ENCODE measurements at regions not wholly inside any gene's neighbourhood (a gene's known extent, or its start where the extent isn't known, plus 50 kb on each side); places are given as distances from the start of the nearest gene placed in this dataset.
"Not testable (repeated sequence)": the region's sequence is repeated elsewhere in the genome, so short reads cannot be mapped to it uniquely, and the experiment has no call there.

GRCh38 chr14:52179141-52179790 lies 88.2 kb upstream of the PTGDR start:
- Histone ChIP-seq H4K20me1 (ENCODE audit: insufficient read depth, low read length) (no peaks in the 10 kb centered on the region), H3K4me2 (ENCODE audit: low read depth, low read length) (no peak overlapping the region), H3K9ac (ENCODE audit: low read length) (no peak overlapping the region), H3F3A (ENCODE audit: insufficient read depth, low read length) (peaks cover 6% of the 10 kb centered on the region), H3K9me2 (replicated peaks; ENCODE audit: insufficient read depth, low read length) (no peaks in the 10 kb centered on the region), H3K9me3 (replicated peaks; ENCODE audit: insufficient read depth, low read length) (no peaks in the 10 kb centered on the region), H2AFZ (ENCODE audit: low read length) (no peak overlapping the region), H3K4me3 (ENCODE audit: low read length) (no peak overlapping the region), H3K4me1 (ENCODE audit: low read length) (peaks cover 17% of the 10 kb centered on the region; the same call in 1 of the 2 replicates), H3K27ac (ENCODE audit: low read length) (no peak overlapping the region), H3K79me2 (ENCODE audit: low read length) (no peaks in the 10 kb centered on the region), H3K27me3 (replicated peaks; ENCODE audit: insufficient read depth, low read length) (no peaks in the 10 kb centered on the region), H3K36me3 (replicated peaks; ENCODE audit: insufficient read depth, low read length) (no peaks in the 10 kb centered on the region)
- no peak for DNase-seq
- no peak for TF ChIP-seq EZH2phosphoT487 (IDR thresholded peaks at IDR 0.05; ENCODE audit: low read length)
- TF ChIP-seq EZH2 (optimal IDR thresholded peaks at IDR 0.05; ENCODE audit: low read depth, low read length): no peak
- TF ChIP-seq, protein P1, sequence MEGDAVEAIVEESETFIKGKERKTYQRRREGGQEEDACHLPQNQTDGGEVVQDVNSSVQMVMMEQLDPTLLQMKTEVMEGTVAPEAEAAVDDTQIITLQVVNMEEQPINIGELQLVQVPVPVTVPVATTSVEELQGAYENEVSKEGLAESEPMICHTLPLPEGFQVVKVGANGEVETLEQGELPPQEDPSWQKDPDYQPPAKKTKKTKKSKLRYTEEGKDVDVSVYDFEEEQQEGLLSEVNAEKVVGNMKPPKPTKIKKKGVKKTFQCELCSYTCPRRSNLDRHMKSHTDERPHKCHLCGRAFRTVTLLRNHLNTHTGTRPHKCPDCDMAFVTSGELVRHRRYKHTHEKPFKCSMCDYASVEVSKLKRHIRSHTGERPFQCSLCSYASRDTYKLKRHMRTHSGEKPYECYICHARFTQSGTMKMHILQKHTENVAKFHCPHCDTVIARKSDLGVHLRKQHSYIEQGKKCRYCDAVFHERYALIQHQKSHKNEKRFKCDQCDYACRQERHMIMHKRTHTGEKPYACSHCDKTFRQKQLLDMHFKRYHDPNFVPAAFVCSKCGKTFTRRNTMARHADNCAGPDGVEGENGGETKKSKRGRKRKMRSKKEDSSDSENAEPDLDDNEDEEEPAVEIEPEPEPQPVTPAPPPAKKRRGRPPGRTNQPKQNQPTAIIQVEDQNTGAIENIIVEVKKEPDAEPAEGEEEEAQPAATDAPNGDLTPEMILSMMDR (IDR thresholded peaks at IDR 0.05; ENCODE audit: low read length): no peak

DNA sequence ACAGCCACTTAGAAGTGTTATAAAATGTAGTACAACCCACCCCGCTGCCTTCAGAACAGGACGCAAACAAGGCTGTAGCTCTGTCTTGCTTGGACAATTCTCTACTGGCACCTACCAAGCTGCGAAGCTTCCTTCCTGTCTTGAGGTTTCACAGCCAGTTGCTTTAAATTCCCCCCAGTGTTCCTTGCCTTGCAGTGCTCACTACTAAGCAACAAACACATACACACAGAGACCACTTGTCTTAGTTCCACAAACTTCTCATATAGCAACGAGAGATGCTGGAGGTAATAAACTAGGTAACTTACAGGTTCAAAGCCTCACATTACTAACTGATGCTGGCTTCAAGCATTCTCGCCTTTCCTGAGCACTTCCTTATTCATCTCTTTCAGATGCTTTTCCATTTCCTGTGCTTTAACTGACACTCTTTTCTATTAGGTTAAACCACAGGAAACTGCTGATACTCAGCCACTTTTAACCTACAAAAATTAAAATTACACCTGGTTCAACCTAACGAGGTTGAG lies 91.5 kb upstream of the PTGDR start:
- H3K4me1 ChIP-seq (ENCODE audit: low read length): peaks cover 17% of the 10 kb centered on the region; the same call in 1 of the 2 replicates
- no peaks in the 10 kb centered on the region for H3K9me3 ChIP-seq (replicated peaks; ENCODE audit: insufficient read depth, low read length)
- H3K27ac ChIP-seq (ENCODE audit: low read length): peak overlapping the region; percentile 65; the same call in 1 of the 2 replicates
- no peaks in the 10 kb centered on the region for H3K79me2 ChIP-seq (ENCODE audit: low read length)
- H3K9me2 ChIP-seq (replicated peaks; ENCODE audit: insufficient read depth, low read length): no peaks in the 10 kb centered on the region
- H2AFZ ChIP-seq (ENCODE audit: low read length): peak overlapping the region; percentile 51
- H3K27me3 ChIP-seq (replicated peaks; ENCODE audit: insufficient read depth, low read length): no peaks in the 10 kb centered on the region
- peaks cover 6% of the 10 kb centered on the region for H3F3A ChIP-seq (ENCODE audit: insufficient read depth, low read length)
- no peak overlapping the region for H3K9ac ChIP-seq (ENCODE audit: low read length)
- peak overlapping the region; percentile 50 for H3K4me2 ChIP-seq (ENCODE audit: low read depth, low read length)
- H3K4me3 ChIP-seq (ENCODE audit: low read length): peak overlapping the region; percentile 22; the same call in 1 of the 2 replicates
- H4K20me1 ChIP-seq (ENCODE audit: insufficient read depth, low read length): no peaks in the 10 kb centered on the region
- H3K36me3 ChIP-seq (replicated peaks; ENCODE audit: insufficient read depth, low read length): no peaks in the 10 kb centered on the region
- peak; percentile 55 for DNase-seq
- no peak for TF ChIP-seq EZH2phosphoT487 (IDR thresholded peaks at IDR 0.05; ENCODE audit: low read length)
- TF ChIP-seq EZH2 (optimal IDR thresholded peaks at IDR 0.05; ENCODE audit: low read depth, low read length): no peak
- TF ChIP-seq, protein P1 (IDR thresholded peaks at IDR 0.05; ENCODE audit: low read length): no peak

GRCh38 chr14:52171932-52172331 lies 95.6 kb upstream of the PTGDR start:
- H3K36me3 ChIP-seq (replicated peaks; ENCODE audit: insufficient read depth, low read length); H3K9me3 ChIP-seq (replicated peaks; ENCODE audit: insufficient read depth, low read length); H3F3A ChIP-seq (ENCODE audit: insufficient read depth, low read length); H3K4me3 ChIP-seq (ENCODE audit: low read length); H3K27ac ChIP-seq (ENCODE audit: low read length); DNase-seq; H2AFZ ChIP-seq (ENCODE audit: low read length); H3K4me2 ChIP-seq (ENCODE audit: low read depth, low read length); H3K9me2 ChIP-seq (replicated peaks; ENCODE audit: insufficient read depth, low read length); H3K79me2 ChIP-seq (ENCODE audit: low read length); H3K27me3 ChIP-seq (replicated peaks; ENCODE audit: insufficient read depth, low read length); H3K9ac ChIP-seq (ENCODE audit: low read length); H4K20me1 ChIP-seq (ENCODE audit: insufficient read depth, low read length): not testable (repeated sequence)
- H3K4me1 ChIP-seq (ENCODE audit: low read length): peaks cover 17% of the 10 kb centered on the region; the same call in 1 of the 2 replicates

GRCh38 chr14:52166822-52167221 lies 98.0 kb upstream of the NID2 start:
- H3K36me3 ChIP-seq (replicated peaks; ENCODE audit: insufficient read depth, low read length): no peaks in the 10 kb centered on the region
- no peak overlapping the region for H3K4me3 ChIP-seq (ENCODE audit: low read length)
- H3K9ac ChIP-seq (ENCODE audit: low read length): no peak overlapping the region
- no peak overlapping the region for H3K4me2 ChIP-seq (ENCODE audit: low read depth, low read length)
- no peak overlapping the region for H2AFZ ChIP-seq (ENCODE audit: low read length)
- H3F3A ChIP-seq (ENCODE audit: insufficient read depth, low read length): no peaks in the 10 kb centered on the region
- no peak for DNase-seq
- H3K27me3 ChIP-seq (replicated peaks; ENCODE audit: insufficient read depth, low read length): no peaks in the 10 kb centered on the region
- H3K4me1 ChIP-seq (ENCODE audit: low read length): no peaks in the 10 kb centered on the region
- no peak overlapping the region for H3K27ac ChIP-seq (ENCODE audit: low read length)
- no peaks in the 10 kb centered on the region for H3K79me2 ChIP-seq (ENCODE audit: low read length)
- H3K9me2 ChIP-seq (replicated peaks; ENCODE audit: insufficient read depth, low read length): no peaks in the 10 kb centered on the region
- H4K20me1 ChIP-seq (ENCODE audit: insufficient read depth, low read length): no peaks in the 10 kb centered on the region
- H3K9me3 ChIP-seq (replicated peaks; ENCODE audit: insufficient read depth, low read length): no peaks in the 10 kb centered on the region
- TF ChIP-seq EZH2phosphoT487 (IDR thresholded peaks at IDR 0.05; ENCODE audit: low read length) (no peak), EZH2 (optimal IDR thresholded peaks at IDR 0.05; ENCODE audit: low read depth, low read length) (no peak)
- TF ChIP-seq, protein P1 (IDR thresholded peaks at IDR 0.05; ENCODE audit: low read length): no peak

Measured in MM.1S (cell line).